GM19324 (cell line): ENCODE measurements at regions not wholly inside any gene's neighbourhood (a gene's known extent, or its start where the extent isn't known, plus 50 kb on each side); places are given as distances from the start of the nearest gene placed in this dataset.
"Not testable (repeated sequence)": the region's sequence is repeated elsewhere in the genome, so short reads cannot be mapped to it uniquely, and the experiment has no call there.

ENCODE experiments used
- ATAC-seq: cut with Tn5 transposase; IDR thresholded peaks from one replicate; pipeline ENCODE4 v1.9.1; 2021; ENCODE audit warnings: mild to moderate bottlenecking, moderate library complexity; ENCODE audit not compliant: unreplicated experiment, low FRiP score

GRCh38 chr18:8531084-8531483, 78.2 kb upstream of the RAB12 start:
- not testable (repeated sequence) for ATAC-seq

GRCh38 chr18:8536231-8536630, 73.0 kb upstream of the RAB12 start:
- ATAC-seq = no peak

GRCh38 chr18:8536922-8537321, 72.3 kb upstream of the RAB12 start:
- no peak for ATAC-seq

GRCh38 chr18:8537400-8537799, 71.8 kb upstream of the RAB12 start:
- no peak for ATAC-seq

GRCh38 chr18:8538935-8539334, 70.3 kb upstream of the RAB12 start:
- no peak for ATAC-seq

GRCh38 chr18:8546677-8547076, 62.6 kb upstream of the RAB12 start:
- ATAC-seq = no peak

GRCh38 chr18:8548186-8548585, 61.1 kb upstream of the RAB12 start:
- ATAC-seq = no peak

GRCh38 chr18:8549254-8549757, 59.9 kb upstream of the RAB12 start:
- ATAC-seq = no peak

GRCh38 chr18:8552151-8552550, 57.1 kb upstream of the RAB12 start:
- no peak for ATAC-seq

GRCh38 chr18:8554354-8554753, 54.9 kb upstream of the RAB12 start:
- ATAC-seq = no peak

- no peak for ATAC-seq
These were observed 52.8 kb upstream of the RAB12 start for GRCh38 chr18:8556424-8556823.
